OCI-LY7 (cell line): ENCODE measurements at regions not wholly inside any gene's neighbourhood (a gene's known extent, or its start where the extent isn't known, plus 50 kb on each side); places are given as distances from the start of the nearest gene placed in this dataset.

Experiments used
- BruUV-seq: library from RNA; stranded (reverse); fragments of 400-500 nt; replicated peaks from 2 replicates; lab custom pipeline; 2021; lab: Mats Ljungman, UMichigan
- CTCF ChIA-PET: fragments of 300-600 bp; sonication (Branson Sonifier 250); formaldehyde crosslinking; loops from one replicate; lab custom pipeline; 2022; ENCODE audit warnings: antibody characterized with exemption; ENCODE audit not compliant: unreplicated experiment; lab: Charles Lee
- POLR2A ChIA-PET: fragments of 300-600 bp; sonication (Branson Sonifier 250); formaldehyde crosslinking; loops from one replicate; lab custom pipeline; 2022; ENCODE audit warnings: antibody characterized with exemption; lab: Charles Lee
- DNase-seq: peaks from one replicate; pipeline ENCODE4 v3.0.0-alpha.2; 2015; ENCODE audit warnings: low spot score
- H2AFZ ChIP-seq: fragments of 200-600 bp; sonication (generic), shearing (Covaris generic); 2 replicates; pipeline ENCODE4 v1.6.1; 2014; ENCODE audit warnings: mild to moderate bottlenecking, antibody characterized with exemption, low read length, moderate library complexity
- H3K27ac ChIP-seq: fragments of 200-600 bp; sonication (generic); 2 replicates; pipeline ENCODE4 v1.5.1; 2014; ENCODE audit warnings: mixed run types, low read depth, mild to moderate bottlenecking, moderate library complexity, low read length, inconsistent platforms; ENCODE audit not compliant: poor library complexity, severe bottlenecking
- H3K36me3 ChIP-seq: fragments of 200-600 bp; sonication (generic); 2 replicates; pipeline ENCODE4 v1.6.1; 2014; ENCODE audit warnings: mild to moderate bottlenecking, antibody characterized with exemption, low read length, moderate library complexity, mixed read lengths; ENCODE audit not compliant: insufficient read depth
- H3K4me1 ChIP-seq: fragments of 200-600 bp; sonication (generic); 2 replicates; pipeline ENCODE4 v1.5.1; 2014; ENCODE audit warnings: mild to moderate bottlenecking, low read length; ENCODE audit not compliant: insufficient read depth, poor library complexity, severe bottlenecking
- H3K4me2 ChIP-seq: fragments of 200-600 bp; sonication (generic); 2 replicates; pipeline ENCODE4 v1.6.1; 2014; ENCODE audit warnings: mild to moderate bottlenecking, low read length
- H3K4me3 ChIP-seq: fragments of 200-600 bp; sonication (generic); 2 replicates; pipeline ENCODE4 v1.5.1; 2014; ENCODE audit warnings: mild to moderate bottlenecking, low read depth, low read length; ENCODE audit not compliant: poor library complexity, severe bottlenecking
- H3K79me2 ChIP-seq: fragments of 200-600 bp; sonication (generic); 2 replicates; pipeline ENCODE4 v1.6.1; 2016; ENCODE audit warnings: low read depth, mild to moderate bottlenecking, low read length, moderate library complexity, mixed read lengths; ENCODE audit not compliant: insufficient read depth
- H3K9me2 ChIP-seq: fragments of 200-600 bp; sonication (generic); 2 replicates; pipeline ENCODE4 v1.6.1; 2016; ENCODE audit warnings: mild to moderate bottlenecking, low read length, mixed read lengths; ENCODE audit not compliant: insufficient read depth
- H3K9me3 ChIP-seq: fragments of 200-600 bp; sonication (generic); 2 replicates; pipeline ENCODE4 v1.6.1; 2014; ENCODE audit warnings: mild to moderate bottlenecking, mixed run types, low read length, mixed read lengths
- H4K20me1 ChIP-seq: fragments of 200-600 bp; sonication (generic); 2 replicates; pipeline ENCODE4 v1.6.1; 2014; ENCODE audit warnings: mild to moderate bottlenecking, antibody characterized with exemption, low read length, moderate library complexity, mixed read lengths; ENCODE audit not compliant: insufficient read depth
- CTCF ChIP-seq: fragments of 200-600 bp; sonication (generic); conservative IDR thresholded peaks from 2 replicates; pipeline ENCODE4 v1.5.1; 2014; ENCODE audit warnings: mild to moderate bottlenecking, antibody characterized with exemption, low read length, moderate library complexity, mixed read lengths
- EZH2phosphoT487 ChIP-seq: fragments of 200-600 bp; sonication (generic); IDR thresholded peaks from 2 replicates; pipeline ENCODE4 v1.6.1; 2018; ENCODE audit warnings: low read depth, borderline replicate concordance, mild to moderate bottlenecking, mixed run types, antibody characterized with exemption, low read length, moderate library complexity, mixed read lengths
- intact Hi-C: fragments of 100-400 bp; cut with micrococcal nuclease; formaldehyde crosslinking; loops from one replicate; pipeline ENCODE4 v1.10.0; 2022; ENCODE audit not compliant: unreplicated experiment

- ChIA-PET POLR2A (no interaction called here), CTCF (no interaction called here)
- no peaks in the 10 kb centered on the region for H3K36me3 ChIP-seq
- H3K4me1 ChIP-seq: no peaks in the 10 kb centered on the region
- no peaks in the 10 kb centered on the region for H4K20me1 ChIP-seq
- H2AFZ ChIP-seq: no peak overlapping the region
- H3K79me2 ChIP-seq: no peaks in the 10 kb centered on the region
- TF ChIP-seq EZH2phosphoT487 (no peak), CTCF (no peak)
- intact Hi-C loops: no loop called here
- no TSS peak for BruUV-seq
- no peaks in the 10 kb centered on the region for H3K9me2 ChIP-seq
- H3K4me2 ChIP-seq: no peak overlapping the region
- DNase-seq: no peak
- no peak overlapping the region for H3K4me3 ChIP-seq
- H3K27ac ChIP-seq: no peak overlapping the region
- H3K9me3 ChIP-seq: no peaks in the 10 kb centered on the region
Observed at GRCh38 chr5:159861086-159861485, 55.2 kb upstream of the ADRA1B start.

GRCh38 chr5:159864885-159865691 lies 51.2 kb upstream of the ADRA1B start:
- ChIA-PET CTCF (no interaction called here), POLR2A (interaction anchor here (0.5 to 1.0 kb wide), 5 partner anchors 12 to 673 kb away, joined by 3 to 4 read pairs (median 3); no protein-coding TSS in a partner anchor)
- no peak overlapping the region for H3K4me2 ChIP-seq
- no peaks in the 10 kb centered on the region for H3K4me1 ChIP-seq
- H3K4me3 ChIP-seq: no peak overlapping the region
- no peak overlapping the region for H2AFZ ChIP-seq
- BruUV-seq: no TSS peak
- no peaks in the 10 kb centered on the region for H3K9me3 ChIP-seq
- no peak for DNase-seq
- no peak overlapping the region for H3K27ac ChIP-seq
- no peaks in the 10 kb centered on the region for H3K36me3 ChIP-seq
- intact Hi-C loops: no loop called here
- H3K79me2 ChIP-seq: no peaks in the 10 kb centered on the region
- H3K9me2 ChIP-seq: no peaks in the 10 kb centered on the region
- no peaks in the 10 kb centered on the region for H4K20me1 ChIP-seq
- TF ChIP-seq EZH2phosphoT487: no peak
- TF ChIP-seq CTCF: no peak

- TF ChIP-seq EZH2phosphoT487 (no peak), CTCF (no peak)
- H3K4me2 ChIP-seq: no peak overlapping the region
- H3K9me2 ChIP-seq: no peaks in the 10 kb centered on the region
- BruUV-seq: no TSS peak
- no peak overlapping the region for H3K27ac ChIP-seq
- H3K4me1 ChIP-seq: no peaks in the 10 kb centered on the region
- H3K9me3 ChIP-seq: no peaks in the 10 kb centered on the region
- no peaks in the 10 kb centered on the region for H4K20me1 ChIP-seq
- ChIA-PET CTCF (no interaction called here), POLR2A (interaction anchor here (0.7 to 0.9 kb wide), 3 partner anchors 19 to 37 kb away, joined by 3 read pairs; no protein-coding TSS in a partner anchor)
- intact Hi-C loops: no loop called here
- no peaks in the 10 kb centered on the region for H3K36me3 ChIP-seq
- H3K79me2 ChIP-seq: no peaks in the 10 kb centered on the region
- no peak for DNase-seq
- H3K4me3 ChIP-seq: no peak overlapping the region
- H2AFZ ChIP-seq: no peak overlapping the region
Observed at GRCh38 chr5:159866093-159866492, 50.2 kb upstream of the ADRA1B start.
